Renal cortex interstitium (tissue), 11 donors: ENCODE measurements at regions not wholly inside any gene's neighbourhood (a gene's known extent, or its start where the extent isn't known, plus 50 kb on each side); places are given as distances from the start of the nearest gene placed in this dataset.

ENCODE experiments used
- DNase-seq, 11 donors: peaks; one replicate each; pipeline ENCODE4 v3.0.0-alpha.2; 2013; ENCODE audit warnings: low read depth in 9 of 11, low spot score in 4 of 11; ENCODE audit errors: extremely low read depth in 1 of 11

GRCh38 chr10:111131168-111131799 is 54.5 kb downstream of the ADRA2A start:
- DNase-seq, result no peak

GRCh38 chr10:111137007-111137406 is 60.2 kb downstream of the ADRA2A start:
- no peak for DNase-seq

GRCh38 chr10:111137587-111137986 is 60.8 kb downstream of the ADRA2A start:
- DNase-seq, result no peak

- DNase-seq, result no peak
Observed at GRCh38 chr10:111138544-111138943, 61.7 kb downstream of the ADRA2A start.

GRCh38 chr10:111139567-111139966 is 62.7 kb downstream of the ADRA2A start:
- no peak for DNase-seq

GRCh38 chr10:111142092-111142768 is 65.4 kb downstream of the ADRA2A start:
- no peak for DNase-seq

- DNase-seq, result no peak
Observed at GRCh38 chr10:111146025-111146640, 69.3 kb downstream of the ADRA2A start.

- DNase-seq, result no peak
Observed at GRCh38 chr10:111148025-111148424, 71.2 kb downstream of the ADRA2A start.

- no peak for DNase-seq
Observed at GRCh38 chr10:111148440-111148839, 71.6 kb downstream of the ADRA2A start.

GRCh38 chr10:111150691-111151090 is 73.9 kb downstream of the ADRA2A start:
- DNase-seq, result no peak

GRCh38 chr10:111151595-111152307 is 74.9 kb downstream of the ADRA2A start:
- peak in 7 of 11 donors; percentile 9 to 38 (median 26) for DNase-seq

- DNase-seq, result no peak
Observed at GRCh38 chr10:111156754-111157153, 79.9 kb downstream of the ADRA2A start.

- no peak for DNase-seq
Observed at GRCh38 chr10:111158595-111158994, 81.8 kb downstream of the ADRA2A start.

- DNase-seq, result no peak
Observed at GRCh38 chr10:111161109-111161874, 84.5 kb downstream of the ADRA2A start.

- no peak for DNase-seq
Observed at GRCh38 chr10:111171183-111171582, 94.4 kb downstream of the ADRA2A start.

GRCh38 chr10:111175787-111176186 is 99.0 kb downstream of the ADRA2A start:
- no peak for DNase-seq

- DNase-seq, result no peak
Observed at GRCh38 chr10:111177379-111177778, 100.5 kb downstream of the ADRA2A start.

- DNase-seq, result no peak
Observed at GRCh38 chr10:111179514-111179913, 102.7 kb downstream of the ADRA2A start.

- no peak for DNase-seq
Observed at GRCh38 chr10:111186358-111186757, 109.5 kb downstream of the ADRA2A start.
